Fibroblast of the aortic adventitia (primary cell): ENCODE measurements at regions not wholly inside any gene's neighbourhood (a gene's known extent, or its start where the extent isn't known, plus 50 kb on each side); places are given as distances from the start of the nearest gene placed in this dataset.

Source experiments
- DNase-seq: peaks from one replicate; pipeline ENCODE4 v3.0.0-alpha.2; 2010; ENCODE audit warnings: low read depth
- H3K4me3 ChIP-seq: 2 replicates; pipeline ENCODE4 v1.5.1; 2011; ENCODE audit warnings: low read depth, mild to moderate bottlenecking, control low read depth, low read length, moderate library complexity
- CTCF ChIP-seq: IDR thresholded peaks from 2 replicates; pipeline ENCODE4 v1.5.1; 2011; ENCODE audit warnings: mild to moderate bottlenecking, low read length, control low read depth, inconsistent platforms; ENCODE audit not compliant: insufficient read depth

GRCh38 chr2:111628221-111628620, 255.8 kb downstream of the ANAPC1 start:
- DNase-seq, result no peak
- no peak for TF ChIP-seq CTCF

GRCh38 chr2:111629983-111630382, 254.0 kb downstream of the ANAPC1 start:
- no peak for DNase-seq
- TF ChIP-seq CTCF, result no peak
- no peak overlapping the region for H3K4me3 ChIP-seq

More at GRCh38 chr2:111628221-111628620, 255.8 kb downstream of the ANAPC1 start:
- no peak overlapping the region for H3K4me3 ChIP-seq

- no peak overlapping the region for H3K4me3 ChIP-seq
- DNase-seq, result no peak
- no peak for TF ChIP-seq CTCF
These were observed 251.3 kb downstream of the ANAPC1 start for GRCh38 chr2:111632661-111633060.

GRCh38 chr2:111633189-111633588, 250.8 kb downstream of the ANAPC1 start:
- DNase-seq, result no peak
- no peak for TF ChIP-seq CTCF
- H3K4me3 ChIP-seq, result no peak overlapping the region

GRCh38 chr2:111633643-111634042, 250.3 kb downstream of the ANAPC1 start:
- no peak overlapping the region for H3K4me3 ChIP-seq
- DNase-seq, result no peak
- TF ChIP-seq CTCF, result no peak

GRCh38 chr2:111634050-111634794, 249.8 kb downstream of the ANAPC1 start:
- DNase-seq, result no peak
- no peak for TF ChIP-seq CTCF

More at GRCh38 chr2:111634050-111634794, 249.8 kb downstream of the ANAPC1 start:
- H3K4me3 ChIP-seq, result no peak overlapping the region
